ENCODE measurements at regions not wholly inside any gene's neighbourhood (a gene's known extent, or its start where the extent isn't known, plus 50 kb on each side); places are given as distances from the start of the nearest gene placed in this dataset.

DNA sequence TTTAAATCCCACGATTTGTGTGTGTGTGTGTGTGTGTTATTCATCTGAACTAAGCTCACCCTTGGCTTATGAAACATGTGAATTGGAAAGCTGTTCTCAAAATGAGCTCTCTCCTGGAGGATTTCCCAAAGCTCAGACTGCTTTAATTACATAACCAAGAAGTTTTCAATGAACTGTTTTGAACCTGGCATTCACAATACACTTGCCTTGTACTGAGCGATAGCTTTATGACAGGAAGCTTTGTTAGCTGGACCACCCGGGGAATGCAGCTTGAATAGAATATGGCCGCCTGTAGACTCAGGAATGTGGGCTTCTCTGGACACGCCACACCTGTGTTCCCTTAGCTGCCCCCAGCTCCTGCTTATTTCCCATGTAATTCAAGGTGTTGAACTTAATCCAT is 71.4 kb upstream of the PREP start:
- no peak for DNase-seq

DNA sequence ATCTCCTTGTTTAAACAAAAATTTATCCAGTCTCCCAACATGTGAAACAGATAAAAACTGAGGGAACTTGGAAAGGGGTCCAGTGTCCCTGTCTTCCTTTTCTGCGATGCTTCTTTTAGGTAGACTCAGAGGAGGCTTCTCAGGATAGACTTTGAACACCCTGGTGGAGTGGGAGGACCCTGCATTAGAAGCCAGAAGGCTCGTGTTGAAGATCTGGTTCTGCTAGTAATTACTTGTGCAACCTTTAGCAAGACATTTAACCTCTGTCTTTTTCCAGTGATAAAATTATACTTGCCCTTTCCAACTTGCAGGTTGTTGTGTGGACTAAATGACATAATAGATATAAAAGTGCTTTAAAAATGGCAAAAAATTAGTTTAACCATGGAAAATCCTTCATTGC is 67.1 kb upstream of the PREP start:
- no peak for DNase-seq

DNA sequence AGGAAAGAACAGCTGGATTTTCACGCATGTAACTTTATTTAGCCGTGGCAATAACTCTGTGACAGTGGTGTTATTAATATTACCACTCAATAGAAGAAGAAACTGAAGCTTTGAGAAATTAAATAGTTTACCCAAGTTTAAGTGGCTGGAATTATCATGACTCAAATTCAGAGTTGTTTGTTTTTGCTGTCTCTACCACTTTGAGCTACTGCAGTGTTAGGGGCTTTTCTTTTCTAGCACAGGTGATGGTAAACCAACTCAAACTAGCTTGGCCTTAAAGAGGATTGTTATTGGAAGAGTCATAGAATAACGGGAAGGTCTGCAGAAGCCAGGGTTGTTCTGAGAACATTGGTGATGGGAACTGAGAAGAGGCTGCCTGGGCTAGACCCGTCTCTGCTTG is 66.0 kb upstream of the PREP start:
- DNase-seq = no peak

DNA sequence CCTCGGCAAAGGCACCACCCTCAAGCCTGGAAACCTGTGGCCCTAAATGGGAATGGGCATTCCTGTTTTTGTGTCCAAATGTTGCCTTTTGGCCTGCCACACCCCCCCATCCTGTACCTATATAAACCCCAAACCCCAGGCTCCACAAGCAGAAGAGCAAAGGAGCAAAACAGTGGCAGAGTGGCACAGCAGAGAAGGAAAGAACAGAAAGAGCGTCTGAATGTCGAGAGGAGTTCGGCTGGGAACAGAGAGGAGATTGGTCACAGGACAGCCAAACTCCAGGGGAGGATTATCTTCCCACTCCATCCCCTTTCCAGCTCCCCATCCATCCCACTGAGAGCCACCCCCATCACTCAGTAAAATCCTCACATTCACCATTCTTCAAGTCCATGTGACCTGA is 58.0 kb upstream of the PREP start:
- no peak for DNase-seq

DNA sequence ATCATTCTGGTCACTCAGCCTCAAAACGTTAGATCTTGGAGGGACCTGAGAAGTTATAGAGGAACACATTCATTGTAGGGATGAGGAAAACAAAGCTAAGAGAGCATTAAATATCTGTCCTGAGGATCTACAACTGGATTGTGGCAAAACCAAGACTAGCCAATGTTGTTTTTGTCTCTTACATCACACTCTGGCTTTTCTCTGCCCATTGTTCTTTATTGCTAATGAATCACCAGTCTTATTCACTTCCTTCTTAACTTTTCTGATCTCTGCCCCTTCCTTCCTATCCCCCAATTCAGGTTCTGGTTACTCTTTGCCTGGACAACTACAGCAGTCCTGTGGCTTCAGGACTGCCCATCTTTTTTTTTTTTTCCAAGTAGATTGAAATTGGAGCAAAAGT is 57.0 kb upstream of the PREP start:
- no peak for DNase-seq

DNA sequence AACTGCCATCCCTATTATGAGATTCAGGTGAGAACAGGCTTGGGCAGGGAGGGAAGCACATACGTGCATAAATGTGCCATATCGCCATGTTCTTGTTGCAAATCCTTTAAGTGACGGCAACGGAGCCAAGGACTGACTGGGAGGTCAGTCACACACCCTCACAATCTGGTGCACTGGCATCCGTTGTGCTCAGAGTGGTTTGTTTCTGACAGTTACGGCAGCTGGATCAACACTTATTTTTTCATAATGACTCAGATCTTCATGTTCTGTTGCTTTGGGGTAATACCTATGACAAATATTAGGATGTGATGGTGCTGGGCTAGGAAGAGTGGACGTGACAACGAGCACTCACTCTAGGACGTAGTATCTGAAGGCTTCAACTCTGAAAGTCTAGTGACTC is 56.2 kb upstream of the PREP start:
- DNase-seq = no peak

DNA sequence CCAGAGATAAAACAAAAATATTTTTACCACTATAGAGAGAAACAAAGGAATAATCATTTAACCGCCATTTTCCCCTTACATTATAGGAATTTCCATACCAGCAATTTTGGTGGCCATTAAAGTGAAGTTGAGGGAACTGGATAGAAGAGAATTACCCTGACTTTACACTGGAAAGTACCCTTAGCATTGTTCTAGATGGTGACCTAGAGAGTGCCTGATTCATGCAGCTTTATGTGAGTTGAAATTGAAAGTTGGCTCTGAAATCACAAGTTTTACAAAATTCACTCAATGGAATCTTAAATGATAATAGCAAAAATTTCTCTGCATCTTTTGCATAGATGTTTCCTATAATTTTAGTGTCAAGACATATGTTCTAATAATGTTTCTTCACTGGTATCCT is 55.7 kb upstream of the PREP start:
- no peak for DNase-seq

DNA sequence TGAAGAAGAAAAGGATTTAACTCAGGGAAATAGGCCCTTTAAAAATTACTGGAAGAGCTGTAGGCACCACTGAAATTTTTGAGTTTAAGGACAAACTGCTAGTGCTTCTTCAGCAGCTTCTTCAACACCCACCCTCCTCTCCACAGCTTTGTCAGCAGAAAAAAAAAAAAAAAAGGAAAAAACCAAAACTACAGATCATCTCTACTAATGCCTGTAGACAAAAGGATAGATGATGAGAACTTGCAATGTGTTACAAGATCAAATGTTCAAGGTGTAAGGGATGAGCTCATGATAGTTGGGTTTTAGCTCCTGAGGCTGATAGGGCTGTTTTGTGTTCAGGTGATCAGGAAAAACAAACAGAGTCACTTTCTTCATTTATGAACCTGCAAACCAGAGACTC is 55.2 kb upstream of the PREP start:
- no peak for DNase-seq

DNA sequence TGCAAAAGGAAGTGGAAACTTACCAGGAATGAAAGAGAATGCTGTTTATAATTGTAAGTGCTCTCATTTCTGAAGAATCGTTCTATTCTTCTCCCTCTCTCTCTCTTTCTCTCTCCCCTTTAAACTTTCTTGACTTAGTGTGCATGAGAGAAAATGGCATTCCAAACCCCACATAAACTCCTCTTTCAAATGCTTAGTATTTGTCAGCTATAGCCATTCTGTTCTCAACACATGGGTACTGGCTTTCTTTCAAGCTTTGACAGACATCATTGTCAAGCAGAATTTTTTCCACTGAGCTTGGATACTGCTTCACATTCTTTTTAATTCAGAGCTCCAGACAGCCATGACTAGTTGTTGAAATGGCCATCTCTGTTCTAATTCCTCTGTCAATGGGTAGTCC is 51.1 kb upstream of the PREP start:
- no peak for DNase-seq

DNA sequence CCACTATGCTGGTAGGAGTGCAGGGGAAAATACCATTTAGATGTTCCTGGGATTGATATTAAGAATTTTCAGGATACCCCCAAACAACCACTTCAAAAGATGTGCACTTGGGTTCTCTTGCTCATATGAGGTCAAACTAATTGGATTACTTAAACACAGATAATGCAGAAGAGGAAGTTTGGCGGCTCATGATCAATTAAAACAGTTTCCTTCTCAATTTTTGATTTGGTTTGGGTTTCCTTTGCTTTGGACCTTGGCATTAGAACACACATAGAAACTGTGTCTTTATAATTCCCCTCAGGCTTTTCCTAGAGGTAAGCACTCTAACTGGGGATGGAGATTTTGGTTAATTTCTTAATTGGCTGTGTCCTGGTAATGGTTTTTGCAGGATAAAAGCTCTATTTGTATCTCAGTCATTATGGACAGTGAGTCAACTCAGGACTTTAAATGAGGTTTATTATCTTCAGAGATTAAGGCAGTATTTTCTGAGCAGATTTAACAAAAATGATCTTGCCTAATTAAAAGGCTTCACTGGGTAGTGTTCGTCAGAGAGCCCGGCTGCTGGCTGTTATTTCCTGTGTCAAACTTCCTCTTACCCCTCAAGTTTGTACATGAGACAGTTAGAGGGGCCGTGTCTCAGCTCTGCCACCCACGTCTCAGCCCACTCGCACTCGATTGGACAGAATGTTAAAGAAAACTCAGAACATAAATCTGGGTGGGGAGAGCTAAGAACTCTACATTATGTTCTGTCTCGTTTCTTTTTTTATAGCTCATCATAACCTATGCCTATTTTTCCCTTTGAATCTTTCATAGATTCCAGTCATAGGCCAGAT is 50.3 kb upstream of the PREP start:
- DNase-seq = no peak

Measured in NCI-H1417 treated with DMSO at 0.1 percent for 48 hours (cell line).